Lower leg skin (tissue), 4 donors: ENCODE measurements at regions not wholly inside any gene's neighbourhood (a gene's known extent, or its start where the extent isn't known, plus 50 kb on each side); places are given as distances from the start of the nearest gene placed in this dataset.
"Not testable (repeated sequence)": the region's sequence is repeated elsewhere in the genome, so short reads cannot be mapped to it uniquely, and the experiment has no call there.

ENCODE experiments used
- DNase-seq, 2 donors: peaks; one replicate each; pipeline ENCODE4 v3.0.0-alpha.2; 2019; ENCODE audit warnings: low spot score in 2 of 2
- H3K4me3 ChIP-seq: fragments of 200-600 bp; sonication (generic); 2 replicates; pipeline ENCODE4 v1.5.1; 2017; ENCODE audit warnings: mild to moderate bottlenecking, low read depth; ENCODE audit not compliant: poor library complexity, severe bottlenecking
- CTCF ChIP-seq, 3 donors: fragments of 450-650 bp; IDR thresholded peaks; one replicate each; pipeline ENCODE4 v1.5.1; 2016; ENCODE audit warnings: antibody characterized with exemption in 3 of 3, mild to moderate bottlenecking in 3 of 3, moderate library complexity in 2 of 3
- POLR2A ChIP-seq, 2 donors: fragments of 450-650 bp; IDR thresholded peaks; one replicate each; pipeline ENCODE4 v1.6.1; 2016 to 2017; ENCODE audit warnings: antibody characterized with exemption in 2 of 2, mild to moderate bottlenecking in 1 of 2, moderate library complexity in 1 of 2
- WGBS, 2 donors: methylation state at CpG; one replicate each; pipeline ENCODE4 v1.1.5; 2018; 5-methylcytosine and 5-hydroxymethylcytosine counted together
- intact Hi-C: fragments of 100-400 bp; cut with DNase I; formaldehyde crosslinking; loops from one replicate; pipeline ENCODE4 v1.15.0; 2023; ENCODE audit warnings: low total_unique reads

GRCh38 chr12:83932011-83932410 lies 980.6 kb downstream of the SLC6A15 start:
- H3K4me3 ChIP-seq = no peak overlapping the region
- no peak for DNase-seq
- TF ChIP-seq CTCF (IDR thresholded peaks at IDR 0.05) = no peak
- TF ChIP-seq POLR2A (IDR thresholded peaks at IDR 0.05) = no peak
- WGBS, 2 donors = 69 to 75% methylated on average over 4 of the region's 4 CpGs
- intact Hi-C loops = no loop called here

GRCh38 chr12:83931451-83931850 lies 981.1 kb downstream of the SLC6A15 start:
- no peak for TF ChIP-seq POLR2A (IDR thresholded peaks at IDR 0.05)
- no peak for TF ChIP-seq CTCF (IDR thresholded peaks at IDR 0.05)
- intact Hi-C loops = no loop called here
- DNase-seq = no peak
- H3K4me3 ChIP-seq = no peak overlapping the region

GRCh38 chr12:83929792-83930191 lies 982.8 kb downstream of the SLC6A15 start:
- 91 to 94% methylated on average over 13 of the region's 13 CpGs for WGBS, 2 donors
- DNase-seq, H3K4me3 ChIP-seq, intact Hi-C loops: not testable (repeated sequence)

GRCh38 chr12:83920821-83921547 lies 991.6 kb downstream of the SLC6A15 start:
- intact Hi-C loops = no loop called here
- TF ChIP-seq POLR2A (IDR thresholded peaks at IDR 0.05) (no peak), CTCF (IDR thresholded peaks at IDR 0.05) (no peak)
- H3K4me3 ChIP-seq = no peak overlapping the region
- WGBS, 2 donors = 82 to 91% methylated on average over 2 of the region's 2 CpGs
- DNase-seq = no peak

- H3K4me3 ChIP-seq = no peak overlapping the region
- DNase-seq = no peak
- intact Hi-C loops = no loop called here
- WGBS, 2 donors = 64% methylated on average over 3 of the region's 3 CpGs
- TF ChIP-seq CTCF (IDR thresholded peaks at IDR 0.05) (no peak), POLR2A (IDR thresholded peaks at IDR 0.05) (no peak)
Observed at GRCh38 chr12:83919081-83919480, 993.5 kb downstream of the SLC6A15 start.

GRCh38 chr12:83904175-83904574 lies 1008.4 kb downstream of the SLC6A15 start:
- TF ChIP-seq POLR2A (IDR thresholded peaks at IDR 0.05) (no peak), CTCF (IDR thresholded peaks at IDR 0.05) (no peak)
- no peak for DNase-seq
- intact Hi-C loops = no loop called here
- no peak overlapping the region for H3K4me3 ChIP-seq
- WGBS, 2 donors = 80 to 81% methylated on average over 6 of the region's 6 CpGs
